Adrenal gland (tissue), 9 donors: ENCODE measurements at regions not wholly inside any gene's neighbourhood (a gene's known extent, or its start where the extent isn't known, plus 50 kb on each side); places are given as distances from the start of the nearest gene placed in this dataset.

Source experiments
- DNase-seq, 7 donors: peaks; one replicate each; pipeline ENCODE4 v3.0.0-alpha.2; 2019 to 2020
- H3K27ac ChIP-seq, 5 donors: fragments of 200-600 bp; sonication (generic) in 4 of 5; 1 replicate in 3 of 5; 2 replicates in 2 of 5; pipeline versions ENCODE4 v1.5.1 to v1.8.0; 2016 to 2020; ENCODE audit warnings: mild to moderate bottlenecking in 1 of 5
- H3K27me3 ChIP-seq: fragments of 200-600 bp; 2 replicates; pipeline ENCODE4 v1.8.0; 2021
- H3K36me3 ChIP-seq, 2 donors: fragments of 200-600 bp; replicated peaks in 1 of 2; 1 replicate in 1 of 2; 2 replicates in 1 of 2; pipeline versions ENCODE4 v1.5.1 to v1.8.0; 2018 to 2022
- H3K4me1 ChIP-seq, 2 donors: fragments of 200-600 bp; replicated peaks in 1 of 2; 1 replicate in 1 of 2; 2 replicates in 1 of 2; pipeline versions ENCODE4 v1.5.1 to v1.8.0; 2018 to 2021
- H3K4me3 ChIP-seq, 4 donors: fragments of 200-600 bp; sonication (generic) in 3 of 4; one replicate each; pipeline ENCODE4 v1.5.1; 2016 to 2018
- H3K9me3 ChIP-seq, 3 donors: fragments of 200-600 bp; sonication (generic) in 1 of 3; replicated peaks in 1 of 3; 1 replicate in 2 of 3; 2 replicates in 1 of 3; pipeline versions ENCODE4 v1.5.1 to v1.8.0; 2016 to 2021
- CTCF ChIP-seq, 6 experiments: fragments of 450-650 bp in 4 of 6; fragments of 200-600 bp in 2 of 6; sonication (generic) in 1 of 6; IDR thresholded peaks; 1 replicate in 5 of 6; 2 replicates in 1 of 6; pipeline versions ENCODE4 v1.5.1 to v1.8.0; 2016 to 2021; ENCODE audit warnings: antibody characterized with exemption in 6 of 6, mild to moderate bottlenecking in 2 of 6, moderate library complexity in 1 of 6
- POLR2A ChIP-seq, 2 donors: fragments of 450-650 bp; IDR thresholded peaks; one replicate each; pipeline ENCODE4 v1.6.1; 2017; ENCODE audit warnings: antibody characterized with exemption in 2 of 2, mild to moderate bottlenecking in 2 of 2, moderate library complexity in 1 of 2
- WGBS, 4 donors: extraction: QIAGEN DNeasy Blood & Tissue Kit in 2 of 4; methylation state at CpG; one replicate each; pipeline versions ENCODE4 v1.1.5 to v1.1.7; 2013 to 2017; 5-methylcytosine and 5-hydroxymethylcytosine counted together
- intact Hi-C, 2 donors: fragments of 100-400 bp; cut with DNase I; formaldehyde crosslinking; loops; one replicate each; pipeline versions ENCODE4 v1.14.1 to v1.15.0; 2022 to 2023
- donor health status: healthy with polysubstance abuse.
- donor health status: Bipolar disorder and iron deficiency.
- donor health status: DM: yes; HTN: yes; CAD: no.
- donor health status: DM: no; HTN: no; CAD: no.
- donor health status: DM: no; HTN: no; CAD: no.

GRCh38 chr2:116732322-116732721 lies 1082.2 kb upstream of the DDX18 start:
- 93 to 98% (median 95%) methylated on average over 4 of the region's 4 CpGs for WGBS, 4 donors
- intact Hi-C loops: no loop called here
- no peak for DNase-seq
- H3K4me1 ChIP-seq: no peaks in the 10 kb centered on the region
- no peaks in the 10 kb centered on the region for H3K27me3 ChIP-seq
- no peaks in the 10 kb centered on the region for H3K36me3 ChIP-seq
- H3K27ac ChIP-seq: no peak overlapping the region
- TF ChIP-seq CTCF (IDR thresholded peaks at IDR 0.05) (no peak), POLR2A (IDR thresholded peaks at IDR 0.05) (no peak)
- H3K9me3 ChIP-seq: no peaks in the 10 kb centered on the region
- no peak overlapping the region for H3K4me3 ChIP-seq

- intact Hi-C loops: no loop called here
- Histone ChIP-seq H3K27me3 (no peaks in the 10 kb centered on the region), H3K4me3 (no peak overlapping the region), H3K4me1 (no peaks in the 10 kb centered on the region), H3K36me3 (no peaks in the 10 kb centered on the region), H3K9me3 (no peaks in the 10 kb centered on the region), H3K27ac (no peak overlapping the region)
- DNase-seq: no peak
- WGBS, 4 donors: 75 to 89% (median 84%) methylated on average over 3 of the region's 3 CpGs
- TF ChIP-seq CTCF (IDR thresholded peaks at IDR 0.05) (no peak), POLR2A (IDR thresholded peaks at IDR 0.05) (no peak)
Measured at GRCh38 chr2:116733699-116734098, 1080.8 kb upstream of the DDX18 start.

GRCh38 chr2:116737951-116738350 lies 1076.5 kb upstream of the DDX18 start:
- Histone ChIP-seq H3K9me3 (no peaks in the 10 kb centered on the region), H3K36me3 (no peaks in the 10 kb centered on the region), H3K27ac (no peak overlapping the region), H3K4me1 (no peaks in the 10 kb centered on the region), H3K27me3 (no peaks in the 10 kb centered on the region), H3K4me3 (no peak overlapping the region)
- 76 to 80% (median 77%) methylated on average over 3 of the region's 3 CpGs for WGBS, 4 donors
- no peak for DNase-seq
- TF ChIP-seq CTCF (IDR thresholded peaks at IDR 0.05) (no peak), POLR2A (IDR thresholded peaks at IDR 0.05) (no peak)
- intact Hi-C loops: no loop called here

DNA sequence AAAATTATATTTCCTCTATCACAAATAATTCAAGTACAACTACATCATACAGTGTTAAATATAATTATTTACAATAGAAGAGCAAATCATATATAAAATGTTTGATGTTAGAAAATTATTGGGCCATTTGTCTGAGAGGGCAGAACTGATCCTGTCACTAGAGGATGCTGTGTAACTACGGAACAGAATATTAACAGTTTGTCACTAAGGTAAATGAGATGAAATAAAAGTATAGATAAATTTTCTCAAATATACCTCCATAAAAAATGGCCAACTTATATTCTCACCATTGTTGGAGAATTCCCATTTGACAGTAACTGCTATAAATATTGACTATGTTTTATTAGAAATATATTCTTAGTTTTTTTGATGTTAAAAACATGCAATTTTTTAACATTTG lies 1067.4 kb upstream of the DDX18 start:
- H3K27me3 ChIP-seq: no peaks in the 10 kb centered on the region
- 44 to 55% (median 54%) methylated on average over 1 of the region's 1 CpG for WGBS, 4 donors
- intact Hi-C loops: no loop called here
- H3K9me3 ChIP-seq: no peaks in the 10 kb centered on the region
- no peak overlapping the region for H3K27ac ChIP-seq
- no peaks in the 10 kb centered on the region for H3K4me1 ChIP-seq
- no peaks in the 10 kb centered on the region for H3K36me3 ChIP-seq
- H3K4me3 ChIP-seq: no peak overlapping the region
- DNase-seq: no peak
- TF ChIP-seq POLR2A (IDR thresholded peaks at IDR 0.05): no peak
- TF ChIP-seq CTCF (IDR thresholded peaks at IDR 0.05): no peak
